ENCODE measurements at regions not wholly inside any gene's neighbourhood (a gene's known extent, or its start where the extent isn't known, plus 50 kb on each side); places are given as distances from the start of the nearest gene placed in this dataset.

GRCh38 chr11:43579171-43579918, 101.2 kb upstream of the HSD17B12 start:
- no peak for DNase-seq (ENCODE audit: low spot score in 2 of 2)
- intact Hi-C loops (cut with DNase I; ENCODE audit: low total_unique reads), result no loop called here
- peak overlapping the region; percentile 29 for H3K4me3 ChIP-seq (ENCODE audit: low read depth, poor library complexity, severe bottlenecking)
- TF ChIP-seq POLR2A (IDR thresholded peaks at IDR 0.05) (no peak), CTCF (IDR thresholded peaks at IDR 0.05) (no peak)
- WGBS, 2 donors, result 1 to 4% methylated on average over 37 to 63 of the region's 83 CpGs

- WGBS, 2 donors, result 0% methylated on average over 5 of the region's 5 CpGs
- intact Hi-C loops (cut with DNase I; ENCODE audit: low total_unique reads), result no loop called here
- H3K4me3 ChIP-seq (ENCODE audit: low read depth, poor library complexity, severe bottlenecking), result no peak overlapping the region
- TF ChIP-seq CTCF (IDR thresholded peaks at IDR 0.05) (no peak), POLR2A (IDR thresholded peaks at IDR 0.05) (no peak)
- no peak for DNase-seq (ENCODE audit: low spot score in 2 of 2)
These were observed 100.6 kb upstream of the HSD17B12 start for GRCh38 chr11:43579919-43580276.

- WGBS, 2 donors, result 2% methylated on average over 35 to 36 of the region's 39 CpGs
- TF ChIP-seq CTCF (IDR thresholded peaks at IDR 0.05) (no peak), POLR2A (IDR thresholded peaks at IDR 0.05) (no peak)
- intact Hi-C loops (cut with DNase I; ENCODE audit: low total_unique reads), result no loop called here
- DNase-seq (ENCODE audit: low spot score in 2 of 2), result no peak
- H3K4me3 ChIP-seq (ENCODE audit: low read depth, poor library complexity, severe bottlenecking), result no peak overlapping the region
These were observed 99.7 kb upstream of the HSD17B12 start for GRCh38 chr11:43580735-43581369.

GRCh38 chr11:43581370-43582023, 99.0 kb upstream of the HSD17B12 start:
- TF ChIP-seq POLR2A (IDR thresholded peaks at IDR 0.05) (no peak), CTCF (IDR thresholded peaks at IDR 0.05) (no peak)
- DNase-seq (ENCODE audit: low spot score in 2 of 2), result no peak
- 1 to 2% methylated on average over 38 to 39 of the region's 39 CpGs for WGBS, 2 donors
- H3K4me3 ChIP-seq (ENCODE audit: low read depth, poor library complexity, severe bottlenecking), result no peak overlapping the region
- intact Hi-C loops (cut with DNase I; ENCODE audit: low total_unique reads), result no loop called here

- 7 to 10% methylated on average over 36 to 37 of the region's 37 CpGs for WGBS, 2 donors
- no peak overlapping the region for H3K4me3 ChIP-seq (ENCODE audit: low read depth, poor library complexity, severe bottlenecking)
- intact Hi-C loops (cut with DNase I; ENCODE audit: low total_unique reads), result no loop called here
- no peak for TF ChIP-seq CTCF (IDR thresholded peaks at IDR 0.05)
- no peak for TF ChIP-seq POLR2A (IDR thresholded peaks at IDR 0.05)
- no peak for DNase-seq (ENCODE audit: low spot score in 2 of 2)
These were observed 98.3 kb upstream of the HSD17B12 start for GRCh38 chr11:43582024-43582862.
